ENCODE measurements at regions not wholly inside any gene's neighbourhood (a gene's known extent, or its start where the extent isn't known, plus 50 kb on each side); places are given as distances from the start of the nearest gene placed in this dataset.

DNA sequence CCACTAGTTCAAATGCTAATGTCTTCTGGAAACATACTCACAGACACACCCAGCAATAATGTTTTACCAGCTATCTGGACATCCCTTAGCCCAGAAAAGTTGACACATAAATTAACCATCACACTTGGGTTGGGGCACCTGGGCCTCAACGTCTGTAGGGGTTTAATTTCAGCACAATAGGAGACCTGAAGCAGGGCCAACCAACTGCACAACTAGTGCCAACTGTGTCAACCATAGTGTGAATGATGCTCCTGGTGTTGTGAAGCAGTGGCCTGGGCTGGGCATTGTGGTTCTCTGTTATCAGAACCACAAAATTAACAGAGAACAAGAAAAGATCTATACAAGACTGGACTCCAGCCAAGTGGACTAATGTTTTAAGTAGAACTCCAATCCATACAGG, 106.7 kb upstream of the PPM1H start:
- ChIA-PET POLR2A (no interaction called here), CTCF (no interaction called here)

DNA sequence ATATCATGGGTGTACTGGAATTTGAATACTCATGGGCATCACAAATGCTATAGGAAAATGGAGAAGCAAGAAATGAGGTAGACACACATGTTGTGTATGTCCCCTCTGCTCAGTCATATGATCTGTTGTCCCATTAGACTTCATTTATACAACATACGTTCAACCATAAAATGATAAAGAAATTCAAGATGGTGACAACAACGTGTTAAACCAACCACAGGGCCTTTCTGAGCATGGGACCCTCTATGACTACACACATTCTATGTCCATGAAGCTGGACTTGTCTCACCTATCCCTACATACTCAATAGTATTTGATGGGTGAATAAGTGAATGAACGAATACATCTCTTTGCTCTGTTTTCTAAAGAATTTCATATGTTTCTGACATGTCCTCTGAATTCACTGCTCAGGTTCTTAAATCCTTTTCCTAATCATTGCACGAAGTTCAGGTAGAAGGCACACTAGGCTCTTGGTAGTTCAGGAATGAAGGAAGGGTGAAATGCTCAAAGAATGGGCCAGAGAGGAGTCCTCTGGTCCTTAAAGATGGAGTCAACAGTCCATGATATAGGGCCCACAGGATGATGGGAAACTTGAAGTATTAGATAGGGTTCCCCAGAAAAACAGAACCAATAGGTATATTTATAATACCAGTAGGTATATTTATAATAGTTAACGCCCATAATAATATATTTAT, 105.7 kb upstream of the PPM1H start:
- CTCF ChIA-PET: no interaction called here

DNA sequence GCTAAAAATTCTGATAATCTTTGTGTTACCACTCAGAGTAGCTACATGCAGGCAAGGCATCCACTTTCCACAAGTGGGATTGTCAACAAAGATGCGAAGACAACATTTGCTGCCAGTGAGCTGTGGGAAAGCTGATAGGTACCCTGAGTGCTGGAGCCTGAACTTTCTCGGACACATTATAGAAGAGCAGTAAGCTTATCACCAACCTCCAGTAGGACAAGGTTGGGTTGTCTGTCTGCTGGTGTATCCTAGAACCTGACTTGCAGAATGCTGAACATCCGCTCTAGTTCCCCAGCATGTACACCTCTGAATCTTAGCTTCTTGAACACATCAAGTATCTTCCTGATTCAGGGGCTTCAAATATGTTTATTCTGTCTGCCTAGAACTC, 103.8 kb upstream of the PPM1H start:
- ChIA-PET CTCF (no interaction called here), POLR2A (no interaction called here)

More for the DNA sequence above, 105.7 kb upstream of the PPM1H start:
- POLR2A ChIA-PET: no interaction called here

DNA sequence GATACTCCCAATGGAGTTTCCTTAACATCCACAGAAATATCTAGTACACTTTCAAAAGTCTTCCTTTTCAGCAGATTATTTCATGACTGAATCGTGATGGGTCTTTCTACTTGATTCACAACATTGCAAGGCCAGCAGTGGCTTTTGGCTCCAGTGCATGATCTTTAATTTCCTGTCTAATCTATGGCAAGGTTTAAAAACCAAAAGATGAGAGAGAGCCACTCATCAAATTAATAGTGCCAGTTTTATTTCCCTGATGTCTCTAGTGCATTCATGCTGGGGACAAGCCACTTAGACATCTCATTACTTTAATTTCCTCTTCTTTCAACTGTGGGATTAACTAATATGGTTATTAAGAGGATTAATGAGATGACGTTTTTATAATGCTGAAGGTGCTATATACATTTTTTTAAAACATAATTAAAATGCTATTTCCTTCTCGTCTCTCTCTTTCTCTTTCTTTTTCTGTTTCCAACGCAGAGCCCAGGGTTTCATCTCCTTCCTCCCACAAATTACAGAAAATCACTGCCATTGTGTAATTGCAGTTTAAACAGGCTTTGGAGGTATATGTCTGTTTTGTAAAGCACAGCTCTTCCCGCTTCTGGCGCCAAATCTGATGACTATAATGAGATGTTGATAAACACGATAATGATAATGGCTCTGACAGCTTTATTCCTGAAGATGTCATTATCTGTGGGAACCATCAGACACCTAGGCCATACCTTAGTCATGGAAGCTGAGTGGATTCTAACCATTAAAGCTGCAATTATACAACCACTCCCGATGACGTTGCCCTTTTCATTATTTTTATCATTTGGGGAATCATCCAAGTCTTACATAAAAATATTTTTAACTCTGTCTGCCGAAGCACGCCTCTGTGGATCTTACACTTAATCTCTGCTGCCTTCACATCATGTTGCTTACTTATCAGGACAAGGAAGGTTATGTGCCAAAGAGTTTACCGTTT, 103.1 kb upstream of the PPM1H start:
- ChIA-PET CTCF (no interaction called here), POLR2A (no interaction called here)

DNA sequence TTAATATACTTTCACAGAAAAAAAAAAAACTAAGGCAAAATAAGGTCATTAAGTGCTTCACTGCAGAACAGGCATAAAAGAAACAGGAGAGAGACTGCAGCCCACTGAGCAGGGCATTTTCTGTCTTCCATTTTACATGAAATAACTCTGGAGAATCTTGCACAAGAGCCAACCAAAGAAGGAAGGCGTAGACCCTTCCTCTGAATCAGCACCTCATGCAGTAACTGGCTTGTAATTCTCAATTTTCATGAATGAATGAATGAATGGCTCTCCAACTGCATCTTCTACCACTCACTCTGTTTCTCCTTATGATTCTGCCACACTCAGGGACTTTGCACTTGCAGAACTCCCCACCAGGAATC, 102.0 kb upstream of the PPM1H start:
- CTCF ChIA-PET: no interaction called here
- POLR2A ChIA-PET: no interaction called here

DNA sequence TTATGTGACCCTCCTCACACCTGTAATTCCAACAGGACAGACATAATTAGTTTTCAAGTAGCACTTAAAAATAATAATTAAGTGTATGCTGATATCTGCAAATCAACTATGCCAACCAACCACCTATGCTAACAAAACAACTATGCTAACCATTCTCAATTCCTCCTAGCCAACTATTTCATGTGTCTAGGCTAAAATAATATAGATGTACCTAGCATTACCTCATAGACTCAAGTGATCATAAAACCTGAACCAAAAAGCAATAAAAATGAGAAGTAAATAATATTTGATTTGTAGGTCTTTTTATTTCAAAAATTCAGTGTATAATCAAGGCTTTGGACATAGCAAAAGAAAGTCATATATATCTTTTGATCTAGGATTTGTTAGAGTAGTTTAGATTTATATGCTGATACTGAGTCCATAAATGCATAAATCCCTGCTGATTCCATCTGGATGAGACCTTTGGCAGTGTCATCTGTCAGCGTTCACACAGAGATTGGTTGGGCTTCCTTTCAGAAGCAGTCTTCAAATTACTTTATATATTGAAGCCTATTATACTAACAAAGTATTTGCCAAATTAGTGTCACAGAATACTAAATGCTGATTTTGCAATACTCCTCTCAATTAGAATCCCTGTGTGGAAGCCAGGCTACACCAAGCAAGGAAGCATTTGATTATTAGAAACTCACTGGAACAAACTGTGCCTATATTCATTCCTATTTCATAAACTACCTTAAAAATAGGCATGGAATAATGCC, 101.4 kb upstream of the PPM1H start:
- CTCF ChIA-PET: no interaction called here
- POLR2A ChIA-PET: no interaction called here

DNA sequence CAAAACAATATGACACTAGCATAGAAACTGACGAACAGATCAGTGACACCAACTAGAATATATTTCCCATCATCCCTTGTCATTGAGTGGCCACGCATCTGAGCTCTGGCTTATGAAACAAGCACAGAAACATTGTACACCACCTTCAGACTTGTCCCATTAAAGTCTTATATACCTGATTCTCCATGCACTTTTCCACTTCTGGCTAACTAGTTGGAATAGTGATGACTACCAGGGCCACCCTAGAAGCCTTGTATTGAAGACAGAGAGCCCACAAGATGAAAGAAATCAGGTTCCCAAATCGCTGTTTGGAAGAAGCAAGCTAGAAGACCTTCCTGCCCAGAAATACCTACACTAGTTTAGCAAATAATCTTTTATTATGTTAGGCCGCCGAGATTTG, 99.7 kb upstream of the PPM1H start:
- POLR2A ChIA-PET: no interaction called here
- CTCF ChIA-PET: no interaction called here

DNA sequence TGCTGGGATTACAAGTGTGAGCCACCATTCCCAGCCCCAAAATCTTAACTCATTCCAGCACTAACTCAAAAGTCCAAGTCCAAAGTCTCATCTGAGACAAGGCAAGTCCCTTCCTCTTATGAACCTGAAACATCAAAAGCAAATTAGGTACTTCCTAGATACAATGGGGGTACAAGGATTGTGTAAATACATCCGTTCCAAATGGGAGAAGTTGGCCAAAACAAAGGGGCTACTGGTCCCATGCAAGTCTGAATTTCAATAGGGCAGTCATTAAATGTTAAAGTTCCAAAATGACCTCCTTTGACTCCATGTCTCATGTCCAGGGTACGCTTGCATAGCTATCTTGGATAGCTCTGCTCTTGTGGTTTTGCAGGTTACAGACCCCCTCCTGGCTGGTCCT, 94.7 kb upstream of the PPM1H start:
- POLR2A ChIA-PET: no interaction called here
- CTCF ChIA-PET: no interaction called here

DNA sequence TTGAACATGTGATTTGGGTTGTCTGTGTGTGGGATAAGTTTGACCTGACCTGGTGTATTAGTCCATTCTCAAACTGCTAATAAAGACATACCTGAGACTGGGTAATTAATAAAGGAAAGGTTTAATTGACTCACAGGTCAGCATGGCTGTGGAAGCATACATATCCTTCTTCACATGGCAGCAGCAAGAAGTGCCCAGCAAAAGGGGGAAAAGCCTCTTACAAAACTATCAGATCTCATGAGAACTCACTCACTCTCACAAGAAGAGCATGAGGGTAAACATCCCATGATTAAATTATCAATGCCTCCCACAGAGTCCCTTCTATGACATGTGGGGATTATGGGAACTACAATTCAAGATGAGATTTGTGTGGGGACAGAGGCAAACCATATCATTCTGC, 94.0 kb upstream of the PPM1H start:
- ChIA-PET CTCF (no interaction called here), POLR2A (no interaction called here)

DNA sequence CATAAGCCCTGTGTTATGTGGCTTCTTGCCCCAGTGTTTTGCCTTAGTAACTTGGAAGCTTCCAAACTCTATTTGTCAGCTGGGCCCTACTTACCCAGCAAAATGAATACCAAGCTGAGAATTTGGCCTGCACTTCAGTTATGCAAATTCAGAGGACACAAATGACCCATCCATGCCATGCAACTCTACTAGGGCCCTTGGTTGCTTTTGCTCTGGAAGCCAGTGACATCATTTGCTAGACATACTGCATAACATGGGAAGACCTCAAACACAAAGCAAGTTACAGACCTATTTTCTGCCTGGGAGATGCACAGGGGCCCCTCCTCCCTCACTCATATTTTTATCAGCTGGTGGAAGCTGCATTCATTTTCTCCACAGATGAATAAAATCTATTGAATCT, 90.2 kb upstream of the PPM1H start:
- ChIA-PET CTCF (no interaction called here), POLR2A (no interaction called here)

DNA sequence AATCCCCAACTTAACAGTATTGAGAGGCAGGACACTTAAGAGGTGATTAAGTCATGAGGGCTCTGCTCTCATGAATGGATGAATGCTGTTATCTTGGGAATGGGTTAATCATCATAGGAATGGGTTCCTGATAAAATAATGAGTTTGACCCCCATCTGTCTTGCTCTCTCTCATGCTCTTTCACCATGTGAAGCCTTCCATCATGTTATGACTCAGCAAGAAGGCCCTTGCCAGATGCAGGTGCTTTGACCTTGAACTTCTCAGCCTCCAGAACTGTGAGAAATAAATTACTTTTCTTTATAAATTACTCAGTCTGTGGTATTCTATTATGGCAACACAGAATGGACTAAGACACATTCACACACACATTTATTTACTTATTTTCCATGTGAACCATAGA, 89.0 kb upstream of the PPM1H start:
- CTCF ChIA-PET: no interaction called here
- POLR2A ChIA-PET: no interaction called here

DNA sequence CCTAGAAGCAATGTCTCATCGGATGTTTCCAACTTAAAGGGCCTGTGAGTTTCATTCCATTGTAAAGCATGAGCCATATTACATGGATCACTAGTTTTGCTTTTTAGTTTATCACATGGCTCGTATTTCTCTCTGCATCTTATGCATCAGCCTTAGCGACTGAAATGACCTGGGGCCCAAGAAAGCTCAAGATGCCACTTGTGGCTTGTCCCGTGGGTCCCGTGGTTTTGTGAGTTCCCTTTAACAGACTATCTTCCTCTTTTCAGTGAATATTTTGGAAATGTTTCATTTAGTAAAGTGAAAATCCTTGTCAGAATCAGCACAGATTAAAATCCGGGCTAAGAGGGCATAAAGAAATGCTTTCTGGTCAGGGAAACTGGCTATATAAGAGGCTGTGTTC, 86.2 kb upstream of the PPM1H start:
- ChIA-PET POLR2A (no interaction called here), CTCF (no interaction called here)

DNA sequence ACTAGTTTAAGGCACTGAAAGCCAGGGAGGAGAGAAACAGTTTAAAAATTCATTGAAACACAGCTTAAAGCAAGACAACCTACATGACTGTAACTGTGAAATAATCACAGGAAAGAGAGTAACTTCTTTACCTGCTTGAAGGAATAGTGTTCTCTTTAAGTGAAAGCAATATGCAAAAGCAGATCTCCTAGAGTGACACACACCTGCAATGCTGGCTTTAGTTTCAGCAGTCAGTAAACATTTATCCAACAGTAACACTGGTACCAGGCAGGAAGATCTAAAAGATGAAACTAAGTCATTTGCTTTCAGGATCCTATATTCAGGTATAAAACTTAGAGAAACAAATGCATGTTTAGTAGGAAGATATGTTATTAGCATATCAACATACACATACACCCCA, 85.3 kb upstream of the PPM1H start:
- CTCF ChIA-PET: no interaction called here

DNA sequence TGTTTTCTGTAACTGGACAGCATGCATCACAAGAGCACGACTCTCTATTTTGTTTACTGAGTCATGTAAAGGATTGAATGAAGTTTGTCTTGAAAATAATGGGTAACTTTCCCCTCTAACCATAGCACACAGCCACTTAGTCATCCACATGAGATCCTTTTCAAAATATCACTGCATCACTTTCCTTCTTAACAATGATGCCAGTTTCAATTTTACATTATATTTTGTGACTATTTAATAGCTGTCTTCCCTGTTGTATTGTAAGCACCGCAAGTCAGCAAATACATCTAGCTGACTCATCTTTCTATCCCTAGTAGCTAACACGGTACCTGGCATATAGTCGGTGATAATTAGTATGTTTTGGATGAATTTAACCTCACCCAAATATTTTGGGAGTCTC, 83.3 kb upstream of the PPM1H start:
- POLR2A ChIA-PET: no interaction called here
- CTCF ChIA-PET: interaction anchor here (0.5 kb wide), 1 partner anchor 507 kb away, joined by 3 read pairs; no protein-coding TSS in a partner anchor

More for the DNA sequence above, 85.3 kb upstream of the PPM1H start:
- POLR2A ChIA-PET: no interaction called here

DNA sequence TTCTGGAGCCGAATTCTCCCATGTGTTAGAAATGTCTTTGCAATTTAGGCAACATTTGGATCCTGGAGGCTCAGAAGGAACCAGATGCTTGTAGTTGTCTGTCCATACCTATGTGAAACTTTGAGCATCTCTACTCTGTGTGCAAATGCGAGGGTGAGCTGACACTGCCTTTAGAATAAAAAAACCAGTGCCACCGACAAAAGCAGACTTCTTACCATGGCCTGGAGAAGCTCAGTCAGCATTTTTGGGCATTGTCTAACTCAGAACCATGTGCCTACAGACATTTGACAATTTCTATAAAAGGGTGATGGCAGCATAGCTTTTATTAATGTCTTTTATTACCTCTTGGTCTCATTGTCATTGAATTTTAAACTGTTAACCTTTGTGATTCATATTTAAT, 78.4 kb upstream of the PPM1H start:
- CTCF ChIA-PET: no interaction called here
- POLR2A ChIA-PET: no interaction called here

DNA sequence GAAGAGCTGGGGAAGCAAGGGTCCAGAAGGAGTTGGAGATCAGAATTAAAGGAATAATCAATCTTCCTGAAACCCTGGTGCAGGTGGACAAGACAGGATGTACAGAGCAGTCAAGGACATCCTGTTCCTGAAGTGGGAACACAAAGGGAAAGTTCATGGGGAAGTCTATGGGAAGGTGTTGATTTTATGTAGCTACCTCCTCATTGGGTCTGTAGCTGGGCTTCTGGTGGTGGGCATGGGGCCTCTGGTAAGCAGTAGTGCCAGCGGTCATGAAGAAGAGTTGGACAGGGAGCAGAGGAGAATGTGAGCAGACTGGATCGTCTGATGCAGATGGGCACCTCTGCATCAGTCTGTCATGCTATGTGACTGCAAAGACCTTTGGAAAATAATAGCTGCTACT, 75.7 kb upstream of the PPM1H start:
- CTCF ChIA-PET: no interaction called here
- POLR2A ChIA-PET: no interaction called here

DNA sequence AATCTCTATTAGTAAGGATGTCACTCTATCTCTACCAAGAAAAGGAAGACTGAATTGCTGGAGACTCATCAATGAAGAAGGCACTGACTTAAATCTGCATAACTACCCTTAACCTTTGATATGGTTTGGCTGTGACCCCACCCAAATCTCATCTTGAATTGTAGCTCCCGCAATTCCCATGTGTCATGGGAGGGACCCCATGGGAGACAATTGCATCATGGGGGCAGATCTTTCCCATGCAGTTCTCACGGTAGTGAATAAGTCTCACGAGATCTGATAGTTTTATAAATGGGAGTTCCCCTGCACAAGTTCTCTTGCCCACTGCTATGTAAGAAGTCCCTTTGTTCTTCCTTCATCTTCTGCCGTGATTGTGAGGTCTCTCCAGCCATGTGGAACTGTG, 73.4 kb upstream of the PPM1H start:
- CTCF ChIA-PET: no interaction called here
- POLR2A ChIA-PET: no interaction called here

DNA sequence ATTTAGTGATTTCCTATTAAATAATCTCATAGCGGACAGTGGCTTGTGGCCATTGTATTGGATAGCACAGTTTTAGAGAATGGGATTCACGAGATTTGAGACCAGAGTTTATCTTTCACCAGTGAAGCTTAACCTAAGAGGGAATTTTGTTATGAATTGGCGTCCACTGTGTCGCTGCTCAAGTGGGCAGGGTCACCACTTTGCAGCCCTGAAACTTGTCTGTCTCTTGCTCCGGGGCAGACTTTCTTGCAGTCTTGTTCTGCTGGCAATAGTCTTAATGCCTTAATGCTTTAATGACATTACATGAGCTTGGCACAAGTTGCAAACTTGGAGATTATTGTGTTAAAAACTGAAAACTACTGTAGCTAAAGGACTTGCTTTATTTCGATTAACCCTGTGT, 72.8 kb upstream of the PPM1H start:
- CTCF ChIA-PET: no interaction called here
- POLR2A ChIA-PET: no interaction called here

DNA sequence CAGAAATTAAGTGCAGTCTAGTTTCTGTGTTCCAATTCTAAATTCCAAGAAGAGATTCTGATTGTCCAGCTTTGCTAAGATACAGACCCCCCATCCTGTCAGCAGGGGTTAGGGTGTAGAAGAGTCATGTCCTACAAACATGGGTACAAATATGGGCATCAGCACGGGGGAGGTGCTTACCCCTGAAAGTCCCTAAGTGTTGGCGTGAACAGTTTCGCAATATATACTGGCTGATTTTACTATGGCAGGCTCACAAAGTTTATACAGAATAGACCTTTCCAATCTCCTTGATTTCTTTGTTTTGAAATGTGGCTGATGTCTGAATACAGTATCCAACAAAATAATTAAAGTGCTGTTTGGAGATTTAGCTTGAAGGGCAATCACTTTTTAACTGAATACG, 71.6 kb upstream of the PPM1H start:
- ChIA-PET POLR2A (no interaction called here), CTCF (no interaction called here)

DNA sequence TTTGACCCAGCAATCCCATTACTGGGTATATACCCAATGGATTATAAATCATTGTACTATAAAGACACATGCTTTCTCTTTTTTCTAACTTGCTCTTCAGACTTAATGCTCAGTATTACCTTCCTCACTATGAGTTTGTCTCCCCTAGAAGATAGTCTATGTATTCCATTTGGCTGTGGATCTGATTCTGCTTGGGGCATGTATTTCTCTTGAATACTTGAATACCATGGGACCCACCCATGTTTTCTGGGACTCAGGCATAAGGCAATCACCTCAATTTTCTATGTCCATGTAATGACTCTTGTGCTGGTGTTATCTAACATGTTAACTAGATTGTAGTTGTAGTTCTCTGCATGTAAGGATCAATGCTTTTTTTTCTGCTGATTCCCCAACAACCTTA, 70.4 kb upstream of the PPM1H start:
- POLR2A ChIA-PET: no interaction called here
- CTCF ChIA-PET: no interaction called here

DNA sequence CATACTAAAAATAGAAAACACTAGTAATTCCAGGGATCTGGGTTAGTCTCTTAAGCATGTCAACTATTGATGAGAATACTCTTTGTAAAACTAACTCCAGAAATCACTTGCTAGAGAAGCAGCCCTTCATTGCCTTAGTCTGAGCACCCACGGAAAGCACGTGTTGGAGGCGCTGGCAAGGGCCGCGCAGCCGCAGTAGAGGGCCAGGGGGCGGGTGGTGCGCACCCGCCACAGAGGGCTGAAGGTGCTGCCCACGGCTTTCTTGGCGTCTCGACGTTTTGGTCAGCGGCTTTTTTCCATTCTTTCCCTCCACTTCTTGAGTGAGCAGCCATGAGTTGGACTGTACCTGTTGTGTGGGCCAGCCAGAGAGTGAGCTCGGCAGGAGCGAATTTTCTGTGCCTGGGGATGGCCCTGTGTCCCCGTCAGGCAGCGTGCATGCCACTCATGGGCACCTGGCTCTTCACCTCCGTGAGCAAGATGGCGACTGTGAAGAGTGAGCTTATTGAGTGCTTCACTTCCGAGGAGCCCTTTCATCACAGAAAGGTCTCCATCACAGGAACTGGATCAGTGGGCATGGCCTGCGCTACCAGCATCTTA, 68.4 kb upstream of the PPM1H start:
- ChIA-PET CTCF (no interaction called here), POLR2A (no interaction called here)

Measured in activated CD8-positive, alpha-beta memory T cell treated with anti-CD3 and anti-CD28 coated beads for 36 hours (primary cell).